ENCODE measurements at regions not wholly inside any gene's neighbourhood (a gene's known extent, or its start where the extent isn't known, plus 50 kb on each side); places are given as distances from the start of the nearest gene placed in this dataset.
"Not testable (repeated sequence)": the region's sequence is repeated elsewhere in the genome, so short reads cannot be mapped to it uniquely, and the experiment has no call there.

DNA sequence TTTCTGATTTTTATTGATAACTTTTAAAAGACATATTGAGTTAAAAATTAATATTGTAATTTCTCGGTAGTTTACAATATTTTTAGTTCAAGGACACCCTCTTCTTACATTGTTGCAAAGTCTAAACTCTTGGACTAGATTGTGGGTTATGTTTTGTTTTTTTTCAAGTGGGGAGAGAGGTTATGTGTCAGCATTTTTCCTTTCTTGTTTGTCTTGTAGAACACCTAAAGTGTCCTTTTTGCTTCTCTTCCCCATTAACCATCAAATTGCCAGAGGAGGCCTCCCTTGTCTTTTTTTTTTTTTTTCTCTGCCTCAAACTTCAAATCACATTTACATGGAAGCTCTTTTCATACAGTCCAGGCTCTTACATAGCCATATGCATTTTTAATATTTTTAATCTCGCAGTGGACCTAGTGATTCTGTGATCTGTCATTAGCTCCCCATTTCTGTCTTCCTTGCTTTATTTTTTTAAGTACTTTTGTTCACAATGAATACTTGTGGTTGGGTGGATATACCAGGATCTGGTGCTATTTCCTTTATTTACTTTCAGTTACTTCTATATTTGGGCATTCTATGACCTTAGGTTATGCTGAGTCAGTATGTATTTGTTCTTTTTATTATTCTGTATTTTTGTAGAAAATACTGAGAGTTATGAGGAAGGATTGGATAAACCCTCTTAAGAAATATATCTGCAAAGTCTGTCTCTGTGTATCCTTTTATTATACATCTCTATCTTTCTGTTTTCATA lies 2280.6 kb upstream of the ACO1 start:
- POLR2A ChIA-PET, result no interaction called here
- no peaks in the 10 kb centered on the region for H3K27me3 ChIP-seq (replicated peaks in 1 of 2; ENCODE audit: control insufficient read depth in 2 of 2, extremely low read depth in 1 of 2, insufficient read depth in 2 of 2, low read length in 1 of 2)

DNA sequence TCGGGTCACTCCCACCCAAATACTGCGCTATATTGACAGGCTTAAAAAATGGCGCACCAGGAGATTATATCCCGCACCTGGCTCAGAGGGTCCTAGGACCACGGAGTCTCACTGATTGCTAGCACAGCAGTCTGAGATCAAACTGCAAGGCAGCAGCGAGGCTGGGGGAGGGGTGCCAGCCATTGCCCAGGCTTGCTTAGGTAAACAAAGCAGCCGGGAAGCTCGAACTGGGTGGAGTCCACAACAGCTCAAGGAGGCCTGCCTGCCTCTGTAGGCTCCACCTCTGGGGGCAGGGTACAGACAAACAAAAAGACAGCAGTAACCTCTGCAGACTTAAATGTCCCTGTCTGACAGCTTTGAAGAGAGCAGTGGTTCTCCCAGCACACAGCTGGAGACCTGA lies 2277.3 kb upstream of the ACO1 start:
- H3K27me3 Mint-ChIP-seq; POLR2A ChIA-PET; H3K9me3 ChIP-seq; ATAC-seq (replicated peaks in 1 of 4); H3K27ac ChIP-seq (ENCODE audit: low read length); H3K27ac Mint-ChIP-seq; CTCF ChIA-PET; H3K4me1 Mint-ChIP-seq; DNase-seq; H3K36me3 ChIP-seq (ENCODE audit: control insufficient read depth in 2 of 2, extremely low read depth in 1 of 2, insufficient read depth in 1 of 2, low read length in 1 of 2); H3K4me3 ChIP-seq (ENCODE audit: control insufficient read depth in 1 of 2, extremely low read depth in 1 of 2, low read length in 1 of 2); H3K4me3 Mint-ChIP-seq; H3K4me1 ChIP-seq (ENCODE audit: control insufficient read depth in 1 of 2, extremely low read depth in 1 of 2, insufficient read depth in 2 of 2, low read length in 2 of 2); H3K27me3 ChIP-seq (replicated peaks in 1 of 2; ENCODE audit: control insufficient read depth in 2 of 2, extremely low read depth in 1 of 2, insufficient read depth in 2 of 2, low read length in 1 of 2); H3K36me3 Mint-ChIP-seq: not testable (repeated sequence)
- peaks cover 4 to 14% (median 7%) of the 10 kb centered on the region in 3 donors for H3K9me3 Mint-ChIP-seq
- 63% methylated on average over 1 of the region's 8 CpGs for WGBS (ENCODE audit: insufficient coverage)

More for the DNA sequence above, 2280.6 kb upstream of the ACO1 start:
- no peak overlapping the region for H3K4me3 Mint-ChIP-seq
- no peaks in the 10 kb centered on the region for H3K36me3 Mint-ChIP-seq
- DNase-seq (no peak), ATAC-seq (replicated peaks in 1 of 4) (no peak)
- Histone ChIP-seq H3K27ac (ENCODE audit: low read length) (no peak overlapping the region), H3K9me3 (no peaks in the 10 kb centered on the region), H3K4me3 (ENCODE audit: control insufficient read depth in 1 of 2, extremely low read depth in 1 of 2, low read length in 1 of 2) (no peak overlapping the region), H3K4me1 (ENCODE audit: control insufficient read depth in 1 of 2, extremely low read depth in 1 of 2, insufficient read depth in 2 of 2, low read length in 2 of 2) (no peaks in the 10 kb centered on the region), H3K36me3 (ENCODE audit: control insufficient read depth in 2 of 2, extremely low read depth in 1 of 2, insufficient read depth in 1 of 2, low read length in 1 of 2) (no peaks in the 10 kb centered on the region)
- H3K9me3 Mint-ChIP-seq, result peaks cover 7 to 14% (median 9%) of the 10 kb centered on the region in 3 donors
- H3K27me3 Mint-ChIP-seq, result peaks cover 0 to 2% of the 10 kb centered on the region in 2 donors
- CTCF ChIA-PET, result no interaction called here
- H3K27ac Mint-ChIP-seq, result no peak overlapping the region
- H3K4me1 Mint-ChIP-seq, result no peaks in the 10 kb centered on the region
- WGBS (ENCODE audit: insufficient coverage), result no CpG with 5 or more reads among the region's 2 CpGs

GRCh38 chr9:30116673-30117217 lies 2267.7 kb upstream of the ACO1 start:
- DNase-seq (no peak), ATAC-seq (replicated peaks in 1 of 4) (no peak)
- no peaks in the 10 kb centered on the region for H3K4me1 Mint-ChIP-seq
- Histone ChIP-seq H3K27me3 (replicated peaks in 1 of 2; ENCODE audit: control insufficient read depth in 2 of 2, extremely low read depth in 1 of 2, insufficient read depth in 2 of 2, low read length in 1 of 2) (no peaks in the 10 kb centered on the region), H3K9me3 (no peaks in the 10 kb centered on the region), H3K27ac (ENCODE audit: low read length) (no peak overlapping the region), H3K4me3 (ENCODE audit: control insufficient read depth in 1 of 2, extremely low read depth in 1 of 2, low read length in 1 of 2) (no peak overlapping the region), H3K36me3 (ENCODE audit: control insufficient read depth in 2 of 2, extremely low read depth in 1 of 2, insufficient read depth in 1 of 2, low read length in 1 of 2) (no peaks in the 10 kb centered on the region), H3K4me1 (ENCODE audit: control insufficient read depth in 1 of 2, extremely low read depth in 1 of 2, insufficient read depth in 2 of 2, low read length in 2 of 2) (no peaks in the 10 kb centered on the region)
- no peaks in the 10 kb centered on the region for H3K36me3 Mint-ChIP-seq
- POLR2A ChIA-PET, result no interaction called here
- 78% methylated on average over 3 of the region's 3 CpGs for WGBS (ENCODE audit: insufficient coverage)
- H3K27me3 Mint-ChIP-seq, result no peaks in the 10 kb centered on the region
- H3K9me3 Mint-ChIP-seq, result peaks cover 0 to 10% (median 4%) of the 10 kb centered on the region in 3 donors
- CTCF ChIA-PET, result no interaction called here
- no peak overlapping the region for H3K27ac Mint-ChIP-seq
- H3K4me3 Mint-ChIP-seq, result no peak overlapping the region

GRCh38 chr9:30120666-30121065 lies 2263.8 kb upstream of the ACO1 start:
- Histone ChIP-seq H3K27ac (ENCODE audit: low read length) (no peak overlapping the region), H3K4me3 (ENCODE audit: control insufficient read depth in 1 of 2, extremely low read depth in 1 of 2, low read length in 1 of 2) (no peak overlapping the region), H3K4me1 (ENCODE audit: control insufficient read depth in 1 of 2, extremely low read depth in 1 of 2, insufficient read depth in 2 of 2, low read length in 2 of 2) (no peaks in the 10 kb centered on the region), H3K9me3 (no peaks in the 10 kb centered on the region), H3K36me3 (ENCODE audit: control insufficient read depth in 2 of 2, extremely low read depth in 1 of 2, insufficient read depth in 1 of 2, low read length in 1 of 2) (no peaks in the 10 kb centered on the region), H3K27me3 (replicated peaks in 1 of 2; ENCODE audit: control insufficient read depth in 2 of 2, extremely low read depth in 1 of 2, insufficient read depth in 2 of 2, low read length in 1 of 2) (no peaks in the 10 kb centered on the region)
- ChIA-PET POLR2A (no interaction called here), CTCF (no interaction called here)
- Mint-ChIP-seq H3K4me1 (no peaks in the 10 kb centered on the region), H3K9me3 (peaks cover 0 to under 1% (median 0%) of the 10 kb centered on the region in 3 donors), H3K36me3 (no peaks in the 10 kb centered on the region), H3K4me3 (no peak overlapping the region), H3K27me3 (no peaks in the 10 kb centered on the region), H3K27ac (no peak overlapping the region)
- 100% methylated on average over 1 of the region's 5 CpGs for WGBS (ENCODE audit: insufficient coverage)
- no peak for ATAC-seq (replicated peaks in 1 of 4)
- no peak for DNase-seq

- CTCF ChIA-PET, result no interaction called here
- WGBS (ENCODE audit: insufficient coverage), result no CpG with 5 or more reads among the region's 4 CpGs
Measured at GRCh38 chr9:30121611-30122010, 2262.8 kb upstream of the ACO1 start.

GRCh38 chr9:30125881-30126280 lies 2258.6 kb upstream of the ACO1 start:
- H3K9me3 ChIP-seq, result no peaks in the 10 kb centered on the region
- no peaks in the 10 kb centered on the region for H3K27me3 ChIP-seq (replicated peaks in 1 of 2; ENCODE audit: control insufficient read depth in 2 of 2, extremely low read depth in 1 of 2, insufficient read depth in 2 of 2, low read length in 1 of 2)
- CTCF ChIA-PET, result no interaction called here
- Mint-ChIP-seq H3K27me3 (no peaks in the 10 kb centered on the region), H3K27ac (no peak overlapping the region), H3K9me3 (peaks cover 0 to 5% (median 0%) of the 10 kb centered on the region in 3 donors), H3K4me3 (no peak overlapping the region), H3K36me3 (no peaks in the 10 kb centered on the region), H3K4me1 (no peaks in the 10 kb centered on the region)
- no peaks in the 10 kb centered on the region for H3K36me3 ChIP-seq (ENCODE audit: control insufficient read depth in 2 of 2, extremely low read depth in 1 of 2, insufficient read depth in 1 of 2, low read length in 1 of 2)
- POLR2A ChIA-PET, result no interaction called here
- H3K4me3 ChIP-seq (ENCODE audit: control insufficient read depth in 1 of 2, extremely low read depth in 1 of 2, low read length in 1 of 2), result no peak overlapping the region
- no peak for ATAC-seq (replicated peaks in 1 of 4)
- no peak for DNase-seq
- H3K4me1 ChIP-seq (ENCODE audit: control insufficient read depth in 1 of 2, extremely low read depth in 1 of 2, insufficient read depth in 2 of 2, low read length in 2 of 2), result no peaks in the 10 kb centered on the region
- no peak overlapping the region for H3K27ac ChIP-seq (ENCODE audit: low read length)

More at GRCh38 chr9:30121611-30122010, 2262.8 kb upstream of the ACO1 start:
- Histone ChIP-seq H3K27ac (ENCODE audit: low read length) (no peak overlapping the region), H3K36me3 (ENCODE audit: control insufficient read depth in 2 of 2, extremely low read depth in 1 of 2, insufficient read depth in 1 of 2, low read length in 1 of 2) (no peaks in the 10 kb centered on the region), H3K27me3 (replicated peaks in 1 of 2; ENCODE audit: control insufficient read depth in 2 of 2, extremely low read depth in 1 of 2, insufficient read depth in 2 of 2, low read length in 1 of 2) (no peaks in the 10 kb centered on the region), H3K4me1 (ENCODE audit: control insufficient read depth in 1 of 2, extremely low read depth in 1 of 2, insufficient read depth in 2 of 2, low read length in 2 of 2) (no peaks in the 10 kb centered on the region), H3K4me3 (ENCODE audit: control insufficient read depth in 1 of 2, extremely low read depth in 1 of 2, low read length in 1 of 2) (no peak overlapping the region), H3K9me3 (no peaks in the 10 kb centered on the region)
- DNase-seq, result no peak
- Mint-ChIP-seq H3K36me3 (no peaks in the 10 kb centered on the region), H3K27me3 (no peaks in the 10 kb centered on the region), H3K4me3 (no peak overlapping the region), H3K9me3 (no peaks in the 10 kb centered on the region), H3K4me1 (no peaks in the 10 kb centered on the region), H3K27ac (no peak overlapping the region)
- no peak for ATAC-seq (replicated peaks in 1 of 4)
- POLR2A ChIA-PET, result no interaction called here

- DNase-seq (no peak), ATAC-seq (replicated peaks in 1 of 4) (no peak)
- Histone ChIP-seq H3K4me1 (ENCODE audit: control insufficient read depth in 1 of 2, extremely low read depth in 1 of 2, insufficient read depth in 2 of 2, low read length in 2 of 2) (no peaks in the 10 kb centered on the region), H3K4me3 (ENCODE audit: control insufficient read depth in 1 of 2, extremely low read depth in 1 of 2, low read length in 1 of 2) (no peak overlapping the region), H3K27me3 (replicated peaks in 1 of 2; ENCODE audit: control insufficient read depth in 2 of 2, extremely low read depth in 1 of 2, insufficient read depth in 2 of 2, low read length in 1 of 2) (no peaks in the 10 kb centered on the region), H3K27ac (ENCODE audit: low read length) (no peak overlapping the region), H3K9me3 (no peaks in the 10 kb centered on the region), H3K36me3 (ENCODE audit: control insufficient read depth in 2 of 2, extremely low read depth in 1 of 2, insufficient read depth in 1 of 2, low read length in 1 of 2) (no peaks in the 10 kb centered on the region)
- H3K9me3 Mint-ChIP-seq, result peaks cover 0 to 5% (median 0%) of the 10 kb centered on the region in 3 donors
- no peaks in the 10 kb centered on the region for H3K4me1 Mint-ChIP-seq
- H3K27me3 Mint-ChIP-seq, result no peaks in the 10 kb centered on the region
- ChIA-PET POLR2A (no interaction called here), CTCF (no interaction called here)
- no peak overlapping the region for H3K27ac Mint-ChIP-seq
- no peak overlapping the region for H3K4me3 Mint-ChIP-seq
- H3K36me3 Mint-ChIP-seq, result no peaks in the 10 kb centered on the region
Measured at GRCh38 chr9:30127371-30127770, 2257.1 kb upstream of the ACO1 start.

Data from T-cell (primary cell).